Inflammatory macrophage treated with lipopolysaccharide for 1 hour (primary cell): ENCODE measurements at regions not wholly inside any gene's neighbourhood (a gene's known extent, or its start where the extent isn't known, plus 50 kb on each side); places are given as distances from the start of the nearest gene placed in this dataset.

Experiments used
- DNase-seq, 2 donors: peaks; one replicate each; pipeline ENCODE4 v3.0.0-alpha.2; 2020 to 2022

DNA sequence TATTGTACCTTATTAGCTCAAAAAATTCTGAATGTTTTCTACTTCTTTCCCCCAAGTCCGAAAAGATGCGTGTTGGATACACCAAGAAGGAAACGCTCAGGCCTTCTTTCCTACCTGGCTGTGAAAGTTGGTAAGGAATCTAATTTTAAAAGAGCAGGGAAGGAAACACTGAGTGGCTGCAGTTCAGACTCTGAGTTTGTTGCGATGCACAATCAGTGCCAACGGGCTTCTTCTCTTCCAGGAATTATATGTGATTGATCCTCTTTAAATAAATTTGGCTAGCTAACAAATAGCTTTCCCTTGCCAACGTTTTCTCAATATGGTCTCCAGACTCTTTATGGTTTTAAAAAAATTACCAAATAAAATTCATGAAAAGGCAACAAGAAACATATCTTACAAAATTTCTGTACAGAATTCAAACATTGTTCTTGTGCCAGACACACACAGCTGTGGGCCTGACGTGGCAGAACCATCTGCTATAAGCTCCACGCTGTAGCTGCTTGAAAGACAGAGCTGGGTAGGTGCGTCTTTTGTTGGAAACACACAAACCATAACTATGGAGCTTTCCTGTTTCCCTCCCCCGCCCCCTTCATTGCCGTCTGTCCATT is 493.1 kb downstream of the ZNF608 start:
- no peak for DNase-seq

DNA sequence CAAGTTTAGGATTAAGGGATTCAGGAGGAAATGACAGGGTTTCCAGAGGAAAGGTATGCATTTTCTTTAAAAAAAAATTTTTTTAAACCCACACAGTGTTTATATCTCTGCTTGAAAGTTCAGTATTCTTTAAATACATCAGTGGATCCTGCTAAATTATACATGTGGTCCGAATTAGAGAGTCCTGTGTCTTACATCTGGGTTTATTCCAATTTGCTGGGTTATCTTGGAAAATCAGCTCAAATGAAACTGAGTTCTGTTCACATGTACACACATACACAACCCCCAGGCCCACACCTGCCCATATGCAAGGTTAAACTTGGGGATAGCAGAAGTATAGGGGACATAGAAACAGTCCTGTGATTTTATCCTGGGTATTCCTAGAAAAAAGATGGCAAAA is 493.7 kb downstream of the ZNF608 start:
- no peak for DNase-seq

DNA sequence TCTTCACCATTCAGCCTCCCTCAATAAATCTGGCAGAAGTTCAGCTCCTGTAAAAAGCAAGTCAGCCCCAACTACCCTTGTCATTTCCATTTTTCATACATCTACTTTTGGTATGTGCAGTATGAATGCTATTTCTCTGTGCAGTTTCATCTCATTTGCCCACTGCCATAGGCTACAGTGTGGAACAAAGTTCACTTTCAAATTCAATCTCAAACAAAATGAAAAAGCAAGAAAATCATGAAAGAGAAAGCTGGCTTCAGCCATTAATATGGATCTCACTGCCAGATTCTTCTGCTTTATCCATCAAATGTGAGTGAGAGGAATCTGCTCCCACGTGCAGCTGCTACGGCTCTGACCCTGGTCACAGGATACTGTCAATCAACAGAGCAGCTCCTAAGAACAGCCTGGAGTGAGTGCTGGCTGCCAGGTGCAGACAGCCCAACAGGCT is 494.2 kb downstream of the ZNF608 start:
- DNase-seq = no peak

GRCh38 chr5:124245276-124245675 is 501.2 kb downstream of the ZNF608 start:
- DNase-seq = no peak

DNA sequence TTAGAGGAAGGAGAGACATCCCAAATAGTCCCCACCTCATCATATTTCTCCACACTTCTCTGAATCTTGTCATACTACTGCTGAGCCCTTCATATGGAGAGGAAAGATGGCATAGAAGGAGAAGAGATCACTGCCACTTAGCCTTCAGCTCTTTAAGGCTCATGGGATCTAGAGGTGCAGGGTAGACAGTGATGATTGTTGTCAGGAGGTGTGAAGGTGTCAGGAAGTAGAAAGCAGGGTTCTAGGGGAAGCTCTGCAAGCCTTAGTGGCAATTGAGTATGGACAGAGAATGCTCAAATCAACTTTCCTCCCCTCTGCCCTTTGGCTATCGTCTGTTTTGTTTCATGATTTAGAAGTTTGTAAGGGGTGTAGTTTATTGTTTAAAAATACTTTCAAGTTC is 505.7 kb downstream of the ZNF608 start:
- no peak for DNase-seq

DNA sequence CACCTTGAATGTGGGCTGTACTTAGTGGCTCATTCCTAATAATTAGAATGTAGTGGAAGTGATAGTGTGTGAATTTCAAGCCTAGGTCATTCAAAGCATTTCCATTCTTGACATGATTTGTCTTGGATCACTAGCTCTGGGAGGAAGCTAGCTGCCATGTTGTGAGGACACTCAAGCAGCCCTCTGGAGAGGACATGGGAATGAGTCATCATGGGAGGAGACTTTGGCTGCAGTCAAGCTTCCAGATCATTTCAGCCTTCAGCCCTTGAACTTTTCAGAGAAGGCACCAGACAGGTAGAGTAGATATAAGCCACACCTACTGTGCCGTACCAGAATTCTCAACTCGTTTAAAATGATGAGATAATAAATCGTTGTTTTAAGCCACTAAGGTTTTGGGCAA is 506.9 kb downstream of the ZNF608 start:
- DNase-seq = no peak

GRCh38 chr5:124238350-124238749 is 508.1 kb downstream of the ZNF608 start:
- no peak for DNase-seq

GRCh38 chr5:124237206-124237695 is 509.2 kb downstream of the ZNF608 start:
- DNase-seq = no peak

GRCh38 chr5:124236361-124237205 is 509.9 kb downstream of the ZNF608 start:
- DNase-seq = no peak

GRCh38 chr5:124235576-124235975 is 510.9 kb downstream of the ZNF608 start:
- DNase-seq = no peak

GRCh38 chr5:124234770-124235562 is 511.5 kb downstream of the ZNF608 start:
- DNase-seq = no peak

DNA sequence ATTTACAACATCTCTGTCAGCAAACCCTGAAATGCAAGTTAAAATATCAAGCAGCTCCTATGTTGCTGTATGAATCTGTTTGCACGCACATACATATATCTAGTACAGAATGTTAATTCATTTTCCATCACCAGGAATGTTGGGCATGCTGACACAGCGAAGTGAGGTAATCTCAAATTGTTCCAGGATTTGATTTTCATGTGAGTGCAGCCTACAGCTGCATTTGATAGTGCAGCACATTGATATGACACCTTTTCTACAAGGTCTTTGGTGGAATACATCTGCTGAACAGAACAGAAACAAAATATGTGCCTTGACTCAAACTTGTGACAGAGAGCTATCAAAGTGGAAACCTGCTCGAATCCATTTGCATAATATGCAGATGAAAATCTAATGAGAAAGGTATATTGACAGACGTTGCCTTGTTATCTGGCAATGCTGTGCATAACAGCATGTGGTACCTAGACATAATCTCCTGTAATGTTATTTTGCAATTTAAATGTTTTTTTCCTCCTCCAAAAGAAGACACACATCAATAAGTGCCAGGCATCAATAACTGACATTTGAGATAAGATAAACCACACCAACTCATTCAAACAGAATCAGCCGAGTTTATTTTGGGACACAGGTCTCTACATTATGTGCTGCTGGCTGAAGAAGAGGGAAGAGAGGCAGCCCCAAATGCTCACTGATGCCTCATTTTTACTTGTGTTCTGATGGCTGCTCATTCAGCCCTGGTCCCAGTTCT is 512.2 kb downstream of the ZNF608 start:
- no peak for DNase-seq

- no peak for DNase-seq
These were observed 513.9 kb downstream of the ZNF608 start for GRCh38 chr5:124232515-124232914.

- no peak for DNase-seq
These were observed 514.6 kb downstream of the ZNF608 start for GRCh38 chr5:124231802-124232201.

DNA sequence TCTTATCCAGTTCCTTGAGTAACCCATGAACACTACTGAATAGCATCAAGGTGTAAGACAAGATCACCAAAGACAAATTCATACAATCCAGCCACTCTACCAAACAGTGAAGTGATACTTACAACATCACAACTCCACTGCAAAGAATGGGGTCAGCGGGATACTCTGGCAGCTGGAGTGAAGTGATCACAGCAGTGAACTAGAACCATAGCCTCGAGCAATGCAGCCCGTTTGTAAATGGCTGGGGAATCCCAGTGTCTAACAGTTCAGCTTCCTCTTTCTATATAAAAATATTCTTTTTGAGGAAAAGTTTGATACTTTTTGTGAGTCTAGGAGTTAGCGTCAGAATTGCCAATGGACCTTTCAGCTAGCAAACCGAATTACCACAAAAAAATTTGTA is 515.2 kb downstream of the ZNF608 start:
- no peak for DNase-seq

DNA sequence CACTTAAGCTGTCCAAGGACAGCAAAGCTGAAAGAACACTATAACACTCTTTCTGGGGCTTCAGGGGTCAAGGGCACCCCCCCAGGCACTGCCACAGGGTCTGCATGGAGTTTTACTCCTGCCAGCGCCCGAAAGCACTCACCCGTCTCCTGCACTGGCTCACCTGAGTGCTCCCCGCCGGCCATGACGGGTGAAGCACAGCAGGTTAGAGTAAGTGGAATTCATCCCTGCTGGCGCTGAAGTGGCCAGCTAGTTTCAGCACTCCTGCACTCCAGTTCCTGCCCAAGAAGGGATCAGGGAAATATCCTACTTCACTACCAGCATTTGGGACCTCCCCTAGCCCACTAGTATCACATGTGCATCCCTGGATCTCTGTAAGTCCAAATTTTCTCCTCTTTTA is 516.0 kb downstream of the ZNF608 start:
- DNase-seq = no peak

DNA sequence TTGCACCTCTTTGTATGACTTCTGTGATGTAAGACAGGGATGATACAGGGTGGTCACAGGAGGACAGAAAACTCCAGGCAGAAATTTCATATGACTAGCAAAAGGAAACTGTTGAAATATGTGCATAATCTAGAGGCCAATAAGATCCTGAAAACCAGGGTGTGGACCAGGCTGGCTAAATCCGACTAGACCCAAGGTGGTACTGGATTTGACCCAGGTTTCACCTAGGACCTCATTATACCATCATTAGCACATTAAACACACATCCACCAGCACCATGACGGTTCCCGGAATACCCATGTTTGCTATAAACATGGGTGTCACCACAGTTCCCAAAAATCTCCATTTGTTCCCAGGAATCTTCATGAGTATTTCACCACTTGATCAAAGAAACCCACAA is 517.1 kb downstream of the ZNF608 start:
- DNase-seq = no peak

DNA sequence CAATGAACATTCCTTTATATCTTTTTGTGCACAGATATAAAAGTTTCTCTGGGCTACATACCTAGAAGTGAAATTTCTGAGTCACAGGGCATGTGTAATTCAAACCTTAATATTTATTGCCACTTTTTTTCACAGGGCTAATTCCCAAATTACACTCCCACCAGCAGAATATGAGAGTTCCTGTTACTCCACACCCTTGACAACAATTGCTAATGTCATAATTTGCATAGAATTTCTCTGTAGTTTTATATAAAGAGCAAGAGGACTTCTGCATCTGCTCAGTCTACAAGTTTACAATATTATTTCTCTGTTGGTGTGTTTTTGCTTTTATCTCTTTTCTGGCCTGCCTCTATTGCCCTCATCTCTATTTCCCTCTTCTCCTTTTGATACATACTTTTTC is 518.5 kb downstream of the ZNF608 start:
- DNase-seq = no peak

DNA sequence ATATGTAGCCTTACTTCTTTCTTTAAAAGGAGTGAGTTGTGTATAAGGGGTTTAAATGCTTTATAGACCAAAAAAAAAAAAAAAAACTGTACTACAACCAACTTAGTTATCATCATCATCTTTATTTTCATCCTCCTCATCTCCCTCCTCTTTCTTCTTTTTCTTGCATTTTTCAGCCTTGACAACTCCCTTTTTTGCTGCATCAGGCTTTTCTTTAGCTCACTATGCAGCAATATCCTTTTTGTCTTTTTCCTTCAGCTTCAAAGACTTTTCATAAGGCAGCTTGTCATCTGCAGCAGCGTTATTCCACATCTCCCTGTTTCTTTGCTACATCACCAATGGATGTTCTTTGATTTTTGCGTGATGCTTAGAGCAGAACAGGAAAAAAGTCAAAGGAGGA is 526.0 kb downstream of the ZNF608 start:
- no peak for DNase-seq

- no peak for DNase-seq
These were observed 533.5 kb downstream of the ZNF608 start for GRCh38 chr5:124212934-124213333.

DNA sequence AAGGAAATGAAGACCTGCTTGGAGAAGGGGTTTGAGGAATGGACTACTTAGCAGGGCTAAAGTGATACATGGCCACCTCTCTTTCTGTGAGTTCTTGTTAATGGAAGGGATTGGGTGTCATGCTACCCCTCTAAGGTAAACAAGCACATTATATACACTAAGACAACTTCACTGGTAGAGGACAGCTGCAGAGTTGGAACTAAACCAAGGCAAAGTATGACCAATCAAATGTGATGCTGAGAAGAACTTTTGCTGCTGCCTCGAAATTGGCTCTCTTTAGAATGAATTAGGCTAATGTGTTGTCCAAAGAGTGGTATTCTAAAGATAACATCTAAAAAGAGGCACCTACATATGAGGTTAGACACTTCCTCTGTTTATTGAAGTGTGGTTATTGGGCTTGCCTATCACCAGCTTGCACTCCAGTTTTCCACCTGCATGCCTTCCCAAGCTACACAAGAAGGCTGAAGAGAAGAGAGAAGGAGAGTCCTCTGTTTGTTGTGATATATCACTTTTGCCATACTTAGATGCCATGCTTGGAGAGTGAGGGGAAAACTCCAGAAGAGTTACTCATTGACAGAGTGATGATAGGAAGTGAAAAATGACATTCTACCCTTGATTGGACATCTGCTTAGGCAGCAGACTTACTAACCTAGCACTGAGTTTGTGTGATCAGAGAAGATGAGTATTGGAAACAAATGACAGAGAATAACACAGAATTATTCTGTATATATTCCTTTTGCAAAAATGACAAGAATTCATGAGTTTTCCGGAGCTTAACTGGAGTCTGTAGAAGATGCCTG is 536.1 kb downstream of the ZNF608 start:
- DNase-seq = no peak

- no peak for DNase-seq
These were observed 539.3 kb downstream of the ZNF608 start for GRCh38 chr5:124207118-124207517.
